HEK293 (cell line): ENCODE measurements at regions not wholly inside any gene's neighbourhood (a gene's known extent, or its start where the extent isn't known, plus 50 kb on each side); places are given as distances from the start of the nearest gene placed in this dataset.

ENCODE experiments used
- CTCF ChIA-PET: fragments of 350-600 bp; formaldehyde crosslinking; extraction: SDS; loops from one replicate; lab custom pipeline; 2021; ENCODE audit warnings: antibody characterized with exemption; lab: Yijun Ruan, JAX
- POLR2A ChIA-PET: fragments of 300-600 bp; formaldehyde crosslinking; extraction: SDS; loops from one replicate; lab custom pipeline; 2020; ENCODE audit warnings: antibody characterized with exemption, inconsistent platforms; lab: Yijun Ruan, JAX
- H3K27ac ChIP-seq: fragments of 200-500 bp; sonication (Bioruptor generic); 2 replicates; pipeline ENCODE4 v1.5.1; 2014; ENCODE audit warnings: low read depth, low read length, control low read depth, inconsistent platforms; ENCODE audit errors: extremely low read depth
- H3K36me3 ChIP-seq, 2 experiments: fragments of 200-500 bp in 1 of 2; sonication (Bioruptor generic) in 1 of 2; 1 replicate in 1 of 2; 2 replicates in 1 of 2; pipeline ENCODE4 v1.5.1; 2014 to 2017; ENCODE audit warnings: inconsistent platforms in 2 of 2, low read length in 2 of 2; ENCODE audit not compliant: control insufficient read depth in 2 of 2, insufficient read depth in 1 of 2
- H3K4me1 ChIP-seq: fragments of 200-500 bp; sonication (Bioruptor generic); 2 replicates; pipeline ENCODE4 v1.5.1; 2014; ENCODE audit warnings: mild to moderate bottlenecking, low read length, inconsistent platforms; ENCODE audit not compliant: control insufficient read depth, insufficient read depth
- H3K4me3 ChIP-seq: 2 replicates; pipeline ENCODE4 v1.5.1; 2011; ENCODE audit warnings: low read depth, mild to moderate bottlenecking, control low read depth, low read length, moderate library complexity
- H3K9me3 ChIP-seq: fragments of 200-500 bp; sonication (Bioruptor generic); 2 replicates; pipeline ENCODE4 v1.5.1; 2014; ENCODE audit warnings: low read depth, low read length, inconsistent platforms; ENCODE audit not compliant: control insufficient read depth, insufficient read depth
- BCL11A ChIP-seq: fragments of 450-650 bp; formaldehyde crosslinking; IDR thresholded peaks from 2 replicates; pipeline ENCODE4 v1.5.1; 2016; ENCODE audit warnings: low read depth, missing biosample characterization, missing genetic modification characterization
- REPIN1 ChIP-seq: fragments of 450-650 bp; formaldehyde crosslinking; IDR thresholded peaks from 2 replicates; pipeline ENCODE4 v1.5.1; 2017; ENCODE audit warnings: missing biosample characterization, missing genetic modification characterization, low read depth
- SP2 ChIP-seq: fragments of 450-650 bp; formaldehyde crosslinking; IDR thresholded peaks from 2 replicates; pipeline ENCODE4 v1.5.1; 2016; ENCODE audit warnings: missing biosample characterization, missing genetic modification characterization
- ZBTB17 ChIP-seq: fragments of 450-650 bp; formaldehyde crosslinking; IDR thresholded peaks from 2 replicates; pipeline ENCODE4 v1.5.1; 2016; ENCODE audit warnings: missing biosample characterization, missing genetic modification characterization
- ZBTB20 ChIP-seq: fragments of 450-650 bp; formaldehyde crosslinking; IDR thresholded peaks from 2 replicates; pipeline ENCODE4 v1.5.1; 2016; ENCODE audit warnings: missing biosample characterization, missing genetic modification characterization
- ZBTB48 ChIP-seq: fragments of 450-650 bp; formaldehyde crosslinking; IDR thresholded peaks from 2 replicates; pipeline ENCODE4 v1.5.1; 2016; ENCODE audit warnings: missing biosample characterization, missing genetic modification characterization
- ZNF133 ChIP-seq: fragments of 450-650 bp; formaldehyde crosslinking; IDR thresholded peaks from 2 replicates; pipeline ENCODE4 v1.5.1; 2016; ENCODE audit warnings: missing biosample characterization, missing genetic modification characterization
- ZNF148 ChIP-seq: fragments of 450-650 bp; formaldehyde crosslinking; IDR thresholded peaks from 2 replicates; pipeline ENCODE4 v1.5.0; 2017; ENCODE audit warnings: missing biosample characterization, missing genetic modification characterization, borderline replicate concordance
- ZNF184 ChIP-seq: fragments of 450-650 bp; IDR thresholded peaks from 2 replicates; pipeline ENCODE4 v1.5.1; 2018; ENCODE audit warnings: missing biosample characterization, mild to moderate bottlenecking, missing genetic modification characterization
- ZNF433 ChIP-seq: fragments of 450-650 bp; formaldehyde crosslinking; IDR thresholded peaks from 2 replicates; pipeline ENCODE4 v1.5.1; 2016; ENCODE audit warnings: missing biosample characterization, missing genetic modification characterization, low read depth
- ZNF473 ChIP-seq: fragments of 450-650 bp; formaldehyde crosslinking; IDR thresholded peaks from 2 replicates; pipeline ENCODE4 v1.5.1; 2017; ENCODE audit warnings: missing biosample characterization, missing genetic modification characterization
- ZNF530 ChIP-seq: fragments of 450-650 bp; formaldehyde crosslinking; IDR thresholded peaks from 2 replicates; pipeline ENCODE4 v1.5.1; 2016; ENCODE audit warnings: low read depth, missing biosample characterization, missing genetic modification characterization
- ZNF639 ChIP-seq: fragments of 450-650 bp; formaldehyde crosslinking; IDR thresholded peaks from 2 replicates; pipeline ENCODE4 v1.5.1; 2016; ENCODE audit warnings: missing biosample characterization, missing genetic modification characterization
- ZNF670 ChIP-seq: fragments of 450-650 bp; formaldehyde crosslinking; IDR thresholded peaks from 2 replicates; pipeline ENCODE4 v1.5.1; 2016; ENCODE audit warnings: missing biosample characterization, missing genetic modification characterization, low read depth
- ZNF747 ChIP-seq: fragments of 450-650 bp; formaldehyde crosslinking; IDR thresholded peaks from 2 replicates; pipeline ENCODE4 v1.5.1; 2016; ENCODE audit warnings: missing biosample characterization, missing genetic modification characterization
- TF ChIP-seq, protein P1 (sequence below): IDR thresholded peaks from 2 replicates; pipeline ENCODE4 v1.6.1; 2011; ENCODE audit warnings: mild to moderate bottlenecking, low read depth, low read length, borderline replicate concordance
- TF ChIP-seq, protein P2 (sequence below): fragments of 450-650 bp; formaldehyde crosslinking; IDR thresholded peaks from 2 replicates; pipeline ENCODE4; 2016; ENCODE audit warnings: missing biosample characterization, missing genetic modification characterization
- TF ChIP-seq, protein P3 (sequence below): fragments of 450-650 bp; formaldehyde crosslinking; optimal IDR thresholded peaks from 2 replicates; pipeline ENCODE3; 2016; ENCODE audit warnings: missing biosample characterization, mild to moderate bottlenecking, missing genetic modification characterization

- Histone ChIP-seq H3K9me3 (no peaks in the 10 kb centered on the region), H3K4me1 (no peaks in the 10 kb centered on the region)
- CTCF ChIA-PET, result no interaction called here
- TF ChIP-seq, protein P1, sequence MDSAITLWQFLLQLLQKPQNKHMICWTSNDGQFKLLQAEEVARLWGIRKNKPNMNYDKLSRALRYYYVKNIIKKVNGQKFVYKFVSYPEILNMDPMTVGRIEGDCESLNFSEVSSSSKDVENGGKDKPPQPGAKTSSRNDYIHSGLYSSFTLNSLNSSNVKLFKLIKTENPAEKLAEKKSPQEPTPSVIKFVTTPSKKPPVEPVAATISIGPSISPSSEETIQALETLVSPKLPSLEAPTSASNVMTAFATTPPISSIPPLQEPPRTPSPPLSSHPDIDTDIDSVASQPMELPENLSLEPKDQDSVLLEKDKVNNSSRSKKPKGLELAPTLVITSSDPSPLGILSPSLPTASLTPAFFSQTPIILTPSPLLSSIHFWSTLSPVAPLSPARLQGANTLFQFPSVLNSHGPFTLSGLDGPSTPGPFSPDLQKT, result no peak
- TF ChIP-seq ZBTB48 (tag by site-specific recombination), result no peak
- no peak for TF ChIP-seq ZNF473 (tag by site-specific recombination)
- no peak for TF ChIP-seq ZNF639 (tag by site-specific recombination)
- TF ChIP-seq ZNF133 (tag by site-specific recombination), result no peak
- TF ChIP-seq ZBTB20 (tag by site-specific recombination), result no peak
- TF ChIP-seq, protein P2, sequence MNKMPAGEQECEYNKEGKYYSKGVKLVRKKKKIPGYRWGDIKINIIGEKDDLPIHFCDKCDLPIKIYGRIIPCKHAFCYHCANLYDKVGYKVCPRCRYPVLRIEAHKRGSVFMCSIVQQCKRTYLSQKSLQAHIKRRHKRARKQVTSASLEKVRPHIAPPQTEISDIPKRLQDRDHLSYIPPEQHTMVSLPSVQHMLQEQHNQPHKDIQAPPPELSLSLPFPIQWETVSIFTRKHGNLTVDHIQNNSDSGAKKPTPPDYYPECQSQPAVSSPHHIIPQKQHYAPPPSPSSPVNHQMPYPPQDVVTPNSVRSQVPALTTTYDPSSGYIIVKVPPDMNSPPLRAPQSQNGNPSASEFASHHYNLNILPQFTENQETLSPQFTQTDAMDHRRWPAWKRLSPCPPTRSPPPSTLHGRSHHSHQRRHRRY (tag by site-specific recombination), result no peak
- no peak for TF ChIP-seq ZNF747 (tag by site-specific recombination)
- TF ChIP-seq, all 188 proteins: peak for 0
- no peak overlapping the region for H3K27ac ChIP-seq
- H3K4me3 ChIP-seq, result no peak overlapping the region
- H3K36me3 ChIP-seq, result no peaks in the 10 kb centered on the region
- POLR2A ChIA-PET, result no interaction called here
Measured at GRCh38 chr4:180486342-180486741, 1756.9 kb upstream of the TENM3 start.

- ChIA-PET POLR2A (no interaction called here), CTCF (no interaction called here)
- H3K27ac ChIP-seq, result no peak overlapping the region
- no peaks in the 10 kb centered on the region for H3K9me3 ChIP-seq
- H3K36me3 ChIP-seq, result no peaks in the 10 kb centered on the region
- H3K4me3 ChIP-seq, result no peak overlapping the region
- TF ChIP-seq ZNF530 (no peak), ZNF670 (no peak), SP2 (tag by site-specific recombination) (no peak), BCL11A (tag by site-specific recombination) (no peak), ZNF148 (tag by site-specific recombination) (no peak), ZNF433 (tag by site-specific recombination) (no peak), ZBTB17 (tag by site-specific recombination) (no peak), REPIN1 (no peak), ZNF184 (tag by site-specific recombination) (no peak), ZNF133 (tag by site-specific recombination) (no peak)
- TF ChIP-seq, protein P3, sequence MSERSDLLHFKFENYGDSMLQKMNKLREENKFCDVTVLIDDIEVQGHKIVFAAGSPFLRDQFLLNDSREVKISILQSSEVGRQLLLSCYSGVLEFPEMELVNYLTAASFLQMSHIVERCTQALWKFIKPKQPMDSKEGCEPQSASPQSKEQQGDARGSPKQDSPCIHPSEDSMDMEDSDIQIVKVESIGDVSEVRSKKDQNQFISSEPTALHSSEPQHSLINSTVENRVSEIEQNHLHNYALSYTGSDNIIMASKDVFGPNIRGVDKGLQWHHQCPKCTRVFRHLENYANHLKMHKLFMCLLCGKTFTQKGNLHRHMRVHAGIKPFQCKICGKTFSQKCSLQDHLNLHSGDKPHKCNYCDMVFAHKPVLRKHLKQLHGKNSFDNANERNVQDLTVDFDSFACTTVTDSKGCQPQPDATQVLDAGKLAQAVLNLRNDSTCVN (tag by site-specific recombination), result no peak
- no peaks in the 10 kb centered on the region for H3K4me1 ChIP-seq
Measured at GRCh38 chr4:180489787-180490186, 1753.4 kb upstream of the TENM3 start.
